Stimulated activated CD4-positive, alpha-beta T cell treated with anti-CD3 and anti-CD28 coated beads, TNF-alpha, amount 100 ng/mL, for 48 hours (primary cell): ENCODE measurements at regions not wholly inside any gene's neighbourhood (a gene's known extent, or its start where the extent isn't known, plus 50 kb on each side); places are given as distances from the start of the nearest gene placed in this dataset.

ENCODE experiments used
- DNase-seq, 3 donors: peaks; one replicate each; pipeline ENCODE4 v3.0.0-alpha.2; 2020; ENCODE audit warnings: low read depth in 3 of 3

DNA sequence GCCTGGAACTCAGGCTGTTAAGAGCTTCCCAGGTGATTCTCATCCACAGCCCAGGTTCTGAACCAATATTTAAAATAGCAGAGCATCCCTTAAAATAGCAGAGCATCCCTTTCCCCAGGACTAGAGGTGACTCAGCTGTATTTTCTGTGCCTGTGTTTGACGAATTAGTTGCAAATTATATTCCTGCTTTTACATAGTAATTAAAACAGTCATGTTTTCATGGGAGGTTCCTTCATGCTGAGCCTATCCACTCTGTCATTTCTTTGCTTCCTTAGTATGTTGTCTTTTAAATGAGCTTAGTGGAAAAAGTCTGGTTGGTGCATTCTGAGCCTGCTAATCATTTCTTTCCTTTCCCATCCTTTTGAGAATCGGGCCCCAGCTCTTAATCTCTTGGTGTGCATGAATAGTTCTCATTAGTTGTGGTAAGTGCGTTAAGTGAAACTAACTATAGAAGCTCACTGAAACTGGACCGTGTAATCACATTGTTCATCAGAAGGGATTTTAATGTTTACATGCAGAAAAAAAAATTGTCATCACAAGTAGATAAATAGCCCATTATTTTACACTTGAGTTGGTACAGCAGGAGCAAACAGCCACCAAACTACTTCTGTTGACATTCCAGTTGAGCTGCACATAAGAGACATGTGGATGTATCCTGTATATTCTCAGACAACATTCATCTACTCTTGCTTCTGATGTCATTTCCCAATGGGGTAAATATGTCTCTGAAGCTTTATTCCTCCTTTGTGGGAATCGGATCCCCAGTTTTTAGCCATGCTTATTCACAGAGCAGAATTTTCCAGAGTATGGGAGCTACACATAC lies 596.9 kb upstream of the WWC1 start:
- no peak for DNase-seq

DNA sequence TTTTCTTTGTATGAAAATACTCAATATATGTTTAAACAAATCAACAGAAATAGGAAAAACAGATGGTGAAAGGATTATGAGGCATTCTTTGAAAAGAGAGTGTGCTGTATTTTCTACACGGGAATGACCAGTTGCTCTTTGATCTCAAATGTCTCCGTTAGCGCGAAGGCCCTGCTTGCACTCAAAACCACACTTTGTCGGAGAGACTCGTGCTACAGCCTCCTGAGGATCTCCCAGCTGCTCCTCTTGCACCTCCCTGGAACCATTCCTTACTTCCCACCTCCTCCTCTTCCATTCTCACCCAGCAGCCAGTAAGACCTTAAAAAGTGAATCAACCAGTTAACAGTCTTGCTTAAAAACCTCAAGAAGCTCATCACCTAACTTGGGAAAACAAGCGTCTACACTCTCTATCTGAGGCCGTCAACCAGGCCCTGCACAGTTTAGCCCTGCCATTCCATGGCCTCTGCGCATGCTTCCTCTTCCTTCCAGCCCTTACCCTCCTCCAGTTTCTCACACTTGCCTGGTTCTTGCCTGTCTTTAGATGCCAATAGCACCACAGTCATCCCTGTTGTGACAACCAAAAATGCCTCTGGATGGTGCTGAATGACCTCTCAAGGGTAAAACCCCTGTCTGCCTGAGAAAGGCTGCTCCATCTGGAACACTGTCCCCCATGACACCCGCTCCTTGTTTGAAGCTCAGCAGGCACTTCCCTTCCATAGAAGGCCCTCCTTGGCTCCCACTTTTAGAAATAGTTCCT lies 594.7 kb upstream of the WWC1 start:
- no peak for DNase-seq

DNA sequence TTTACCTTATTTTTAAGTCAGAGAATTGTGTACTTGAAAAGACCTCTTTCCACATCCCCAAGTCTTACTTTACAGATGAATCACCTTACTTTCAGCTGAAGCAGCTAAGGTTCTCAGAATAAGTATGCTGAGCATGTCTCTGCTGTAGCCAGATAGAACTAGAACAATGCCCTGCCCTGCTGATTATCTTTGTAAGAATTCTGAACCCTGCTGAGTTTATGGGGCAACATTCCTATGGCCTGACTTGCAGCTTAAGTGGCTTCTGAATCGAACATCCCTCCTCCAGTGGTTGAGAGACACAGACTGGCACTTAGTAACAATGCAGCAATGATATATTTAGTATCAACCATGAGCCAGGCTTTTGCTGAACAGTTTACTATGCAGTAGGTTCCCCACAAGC lies 592.0 kb upstream of the WWC1 start:
- DNase-seq: no peak

DNA sequence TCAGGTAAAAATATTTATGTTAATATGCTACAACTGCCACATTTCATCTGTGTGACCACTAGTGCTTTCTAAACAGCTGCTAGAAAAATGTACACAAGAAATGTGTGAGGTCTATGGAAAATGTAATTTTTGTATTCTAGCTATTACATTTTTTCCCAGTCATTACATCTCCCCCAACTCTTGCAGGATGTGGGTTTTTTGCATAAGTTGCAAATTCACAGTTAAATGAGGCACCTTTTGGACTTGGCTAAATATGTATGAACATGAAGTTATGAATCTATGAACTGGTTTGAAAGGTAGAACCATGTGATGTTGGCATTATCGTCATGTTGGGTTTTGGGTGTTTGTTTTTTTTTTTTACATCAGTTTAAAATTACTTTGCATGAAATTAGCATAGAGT lies 590.4 kb upstream of the WWC1 start:
- DNase-seq: no peak

DNA sequence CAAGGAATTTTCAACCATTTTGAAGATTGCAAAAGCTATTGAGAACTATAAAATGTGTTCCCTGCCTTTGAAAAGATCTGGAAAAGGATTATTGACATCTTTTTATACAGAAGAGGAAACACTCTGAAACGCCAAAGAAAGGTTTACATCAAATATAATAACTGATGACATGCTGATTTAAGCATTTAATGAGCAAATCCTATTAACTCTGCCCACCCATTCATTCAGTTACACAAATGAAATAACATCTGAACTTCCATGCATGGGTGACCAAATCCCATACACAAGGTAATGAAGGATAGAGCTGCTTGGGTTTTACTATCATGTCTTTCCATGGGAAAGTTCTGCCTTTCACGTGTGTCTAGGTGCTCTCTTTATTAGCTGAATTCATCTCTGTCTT lies 589.4 kb upstream of the WWC1 start:
- DNase-seq: no peak

DNA sequence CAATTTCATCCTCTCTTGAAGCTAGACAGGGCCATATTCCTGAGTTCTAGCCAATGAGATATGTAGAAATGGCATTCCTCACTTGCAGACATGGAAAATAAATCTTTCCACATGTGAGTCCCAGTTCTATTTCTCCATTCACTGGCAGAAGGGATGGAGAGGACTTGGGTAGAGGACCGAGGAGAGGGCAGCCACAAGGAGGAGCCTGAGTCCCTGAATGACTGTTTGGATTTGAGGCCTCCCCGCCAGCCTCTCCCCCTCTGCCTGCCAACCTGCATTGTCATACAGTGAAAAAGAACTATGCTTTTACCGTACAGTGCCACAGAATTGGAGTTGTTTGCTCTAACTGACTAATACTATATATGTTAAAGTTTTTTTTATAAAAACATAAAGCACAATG lies 583.0 kb upstream of the WWC1 start:
- DNase-seq: no peak

DNA sequence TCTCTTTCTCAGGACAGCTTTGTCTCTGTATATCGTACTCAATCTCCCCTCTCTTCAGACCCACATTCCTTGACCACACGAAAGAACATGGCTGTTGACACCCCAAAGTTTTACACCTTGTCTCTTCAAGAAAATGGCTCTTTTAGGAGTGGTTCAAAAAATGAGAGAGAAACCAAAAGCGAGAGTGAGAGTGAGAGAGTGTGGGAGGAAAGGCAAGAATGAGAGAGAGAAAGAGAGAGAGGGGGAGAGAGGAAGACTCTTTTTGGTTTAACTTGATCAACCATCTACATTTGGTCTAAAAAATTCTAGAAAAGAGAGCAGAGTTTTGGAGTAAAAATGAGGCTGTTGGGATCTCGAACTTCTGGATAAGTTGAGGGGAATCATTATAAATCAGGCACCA lies 581.8 kb upstream of the WWC1 start:
- DNase-seq: no peak

DNA sequence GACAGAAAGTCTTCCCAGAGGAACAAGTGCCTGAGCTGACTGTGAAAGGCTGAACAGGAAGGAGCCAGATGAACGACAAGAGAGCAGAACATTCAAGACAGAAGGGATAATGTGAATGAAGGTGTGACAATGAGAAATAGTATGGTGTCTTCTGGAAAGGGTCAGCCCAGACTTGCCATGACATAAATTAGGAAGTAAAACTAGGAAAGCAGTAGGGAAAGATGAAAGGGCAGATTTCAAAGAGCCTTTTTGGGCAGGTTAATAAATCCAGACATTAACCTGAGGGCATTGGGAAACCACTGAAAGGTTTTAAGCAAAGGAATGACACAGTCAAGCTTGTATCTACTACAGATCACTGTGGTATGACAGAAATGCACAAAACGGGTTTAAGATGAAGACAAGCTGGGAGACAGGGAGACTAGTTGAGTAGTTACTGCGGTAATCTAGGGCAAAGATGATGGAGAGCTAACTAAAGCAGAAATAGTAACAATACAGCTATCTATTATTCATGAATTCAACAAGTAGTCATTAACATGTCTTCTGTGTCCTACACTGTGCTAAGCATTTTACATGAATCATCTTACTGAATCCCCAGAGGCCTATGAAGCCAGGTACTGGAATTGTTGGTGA lies 580.9 kb upstream of the WWC1 start:
- DNase-seq: no peak

DNA sequence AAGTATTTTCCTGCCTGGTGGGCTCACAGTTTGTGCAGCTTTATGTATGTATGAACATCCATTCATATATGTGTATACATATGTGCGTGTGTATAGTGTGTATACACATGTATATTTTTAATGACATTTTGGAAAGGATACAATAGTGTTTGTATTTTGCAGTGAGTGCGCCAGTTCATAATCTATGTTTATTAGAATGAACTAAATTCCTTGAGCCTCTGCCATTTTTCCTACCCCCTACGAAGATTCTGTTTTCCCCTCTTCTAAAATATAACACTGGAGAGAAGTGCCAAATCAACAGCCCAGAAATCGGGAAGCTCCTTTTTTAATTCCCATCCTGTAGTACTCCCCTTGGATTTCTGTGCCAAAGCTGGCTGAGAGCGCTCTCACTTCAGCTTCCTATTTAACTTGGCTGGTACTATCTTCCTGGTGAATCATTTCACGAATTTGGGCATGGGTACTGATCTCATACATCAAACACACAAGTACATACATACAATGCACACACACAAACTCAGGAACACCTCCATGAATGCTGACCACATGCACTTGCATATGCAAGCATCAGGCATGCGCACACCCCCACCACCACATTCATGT lies 578.4 kb upstream of the WWC1 start:
- DNase-seq: no peak

DNA sequence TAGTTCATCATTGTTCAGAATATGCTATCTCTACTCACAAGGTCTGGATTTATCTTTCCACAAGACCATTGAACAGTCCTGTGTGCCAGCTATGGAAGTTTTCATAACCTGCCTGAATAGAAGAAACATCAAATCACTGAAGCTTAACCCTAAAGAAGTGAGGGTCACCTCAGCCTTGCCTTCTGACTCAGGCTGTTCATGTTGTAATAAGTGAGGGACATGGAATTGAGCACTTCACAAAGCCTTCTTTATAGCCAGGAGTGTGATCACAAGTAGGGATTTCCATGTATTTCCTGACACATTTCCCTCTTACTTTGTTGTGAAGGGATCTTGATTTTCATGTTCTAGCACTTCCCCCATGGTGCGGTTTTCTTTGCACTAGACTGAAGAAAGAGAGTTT lies 577.5 kb upstream of the WWC1 start:
- no peak for DNase-seq

DNA sequence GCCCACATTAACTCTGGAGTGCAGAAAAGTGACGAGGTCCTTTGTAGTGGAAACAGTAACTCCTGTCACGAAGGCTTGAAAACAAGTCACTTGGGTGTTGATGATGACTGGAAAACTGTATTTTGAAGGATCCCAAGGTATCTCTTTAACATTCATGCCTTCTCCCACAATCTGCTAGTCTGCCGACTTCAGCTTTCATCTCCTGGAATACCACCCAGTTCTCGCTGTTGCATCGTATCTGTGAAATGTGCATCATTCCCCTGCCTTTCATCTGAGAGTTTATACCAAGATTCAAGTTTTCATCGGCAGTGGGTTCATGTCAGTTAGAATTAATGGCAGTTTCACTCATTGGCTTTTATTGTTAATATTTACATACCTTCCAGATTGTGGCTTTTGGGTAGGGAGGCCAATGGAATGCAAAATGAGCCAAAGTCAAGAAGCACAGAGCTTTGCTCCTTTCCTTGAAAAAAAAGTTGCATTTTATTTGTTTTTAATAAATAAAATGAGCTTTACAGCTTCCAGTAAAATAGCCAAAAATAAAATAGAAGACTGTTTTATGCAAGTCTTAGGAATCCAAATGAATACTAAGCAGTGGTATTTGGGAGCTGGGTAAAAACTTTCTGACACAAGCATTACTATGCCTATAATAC lies 575.2 kb upstream of the WWC1 start:
- DNase-seq: no peak

DNA sequence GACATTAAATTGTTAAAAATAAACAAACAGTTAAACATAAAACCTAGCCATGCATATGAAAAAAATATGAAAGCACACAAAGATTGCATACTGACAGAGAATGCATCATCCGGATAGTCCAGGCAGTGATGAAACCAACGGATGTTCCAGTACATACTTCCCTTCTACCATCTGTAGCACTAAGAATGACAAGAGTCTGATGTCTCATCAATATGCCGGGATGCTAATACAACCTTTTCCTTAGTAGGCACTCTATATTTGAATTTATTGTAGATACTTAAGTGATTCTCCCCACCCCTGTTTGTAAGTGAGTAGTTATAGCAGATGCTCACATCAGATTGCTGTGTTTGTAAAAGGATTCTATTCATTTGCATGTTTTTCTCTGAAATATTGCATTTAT lies 571.2 kb upstream of the WWC1 start:
- DNase-seq: no peak

DNA sequence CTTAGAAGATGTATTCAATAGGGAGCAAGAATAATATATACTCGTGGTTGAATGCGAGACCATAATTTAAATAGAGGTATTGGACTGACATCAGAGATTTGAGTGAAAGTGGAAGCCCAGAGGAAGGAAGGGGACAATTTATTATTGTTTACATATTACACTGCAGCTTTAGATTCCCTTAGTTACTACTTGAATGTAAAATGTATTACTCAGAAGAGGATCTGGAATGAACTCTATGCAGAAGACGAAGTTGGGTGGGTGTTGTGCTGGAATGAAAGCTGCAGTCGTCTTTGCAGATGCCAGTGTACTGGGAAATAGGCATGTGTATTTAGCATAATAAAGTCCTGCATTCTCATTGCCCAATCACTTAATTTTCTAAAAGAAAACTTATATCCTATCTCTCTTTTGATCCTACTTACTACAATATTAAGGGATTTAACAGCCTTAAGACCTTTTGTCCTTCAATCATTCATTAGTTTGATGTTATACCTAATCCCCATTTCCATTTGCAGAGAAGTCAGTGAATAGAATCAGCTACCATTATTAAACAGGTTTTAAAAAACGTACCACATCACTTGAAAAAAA lies 570.7 kb upstream of the WWC1 start:
- DNase-seq: no peak

DNA sequence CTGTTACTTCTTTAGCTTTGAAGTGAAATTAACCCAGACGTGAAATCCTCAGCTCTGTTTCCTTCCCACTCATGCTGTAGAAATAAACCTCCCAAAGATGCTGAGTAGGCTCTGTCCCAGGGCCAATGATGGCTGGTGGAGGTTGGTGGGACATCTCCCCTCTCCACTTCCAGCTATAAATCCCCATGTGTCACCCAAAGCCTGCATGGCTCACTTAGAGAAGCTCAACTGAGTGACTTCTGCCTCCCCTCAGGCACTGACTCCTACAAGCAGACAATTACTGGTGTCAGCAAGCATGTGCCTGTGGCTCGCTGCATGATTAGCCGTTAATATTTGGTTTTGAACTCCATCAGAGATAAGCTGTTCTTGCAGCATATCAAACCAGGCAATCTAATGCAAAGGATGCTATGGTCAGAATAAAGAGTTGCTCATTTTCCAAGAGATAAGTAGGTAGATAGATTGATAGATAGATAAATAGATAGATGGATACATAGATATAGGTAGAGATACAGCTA lies 569.5 kb upstream of the WWC1 start:
- DNase-seq: no peak

DNA sequence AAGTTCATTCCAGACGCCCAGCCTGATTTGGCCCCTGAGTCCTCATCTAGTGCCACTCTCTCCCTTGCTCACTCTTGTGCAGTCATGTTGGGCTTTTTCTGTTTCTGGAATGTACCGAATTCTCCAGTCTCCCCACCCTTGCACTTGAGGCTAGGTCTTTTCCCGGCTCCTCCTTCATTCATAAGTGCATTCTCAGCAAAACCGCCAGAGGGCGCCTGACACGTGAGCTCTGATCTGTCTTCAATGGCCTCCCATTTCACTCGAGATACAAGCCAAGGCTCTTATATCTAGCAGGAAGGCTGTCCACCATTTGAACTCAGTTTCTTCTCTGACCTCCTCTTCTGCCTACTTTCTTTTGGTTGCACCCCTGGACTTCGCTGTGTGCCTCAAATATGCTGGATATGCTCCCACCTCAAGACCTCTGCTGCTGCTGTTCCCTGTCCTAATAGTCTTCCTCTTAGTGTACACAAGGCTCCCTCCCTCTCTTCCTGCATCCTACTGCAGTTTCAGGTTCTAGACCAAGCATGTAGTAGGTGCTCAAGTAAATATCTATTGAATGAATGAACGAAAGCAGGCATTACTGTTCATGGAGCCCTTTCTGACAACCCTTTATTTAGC lies 568.1 kb upstream of the WWC1 start:
- peak; percentile 9 to 56 (median 27) for DNase-seq

DNA sequence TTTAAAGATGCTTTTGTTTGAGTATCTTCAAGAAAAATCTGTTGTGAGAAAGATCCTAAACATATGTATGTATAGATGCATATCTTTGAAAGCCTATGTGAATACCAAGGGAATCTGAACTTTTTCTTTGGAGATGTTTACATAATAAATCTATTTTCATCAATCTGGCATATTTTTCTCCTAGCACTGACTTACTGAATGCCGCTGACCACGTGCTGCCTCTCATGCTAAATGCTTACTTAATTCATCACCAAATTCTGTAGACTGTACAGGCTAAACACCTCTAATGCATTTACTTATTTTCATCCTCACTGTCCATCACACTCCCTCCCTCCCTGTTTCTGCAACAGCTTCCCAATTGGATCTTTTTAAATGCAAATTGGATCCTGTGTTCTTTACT lies 566.2 kb upstream of the WWC1 start:
- no peak for DNase-seq

DNA sequence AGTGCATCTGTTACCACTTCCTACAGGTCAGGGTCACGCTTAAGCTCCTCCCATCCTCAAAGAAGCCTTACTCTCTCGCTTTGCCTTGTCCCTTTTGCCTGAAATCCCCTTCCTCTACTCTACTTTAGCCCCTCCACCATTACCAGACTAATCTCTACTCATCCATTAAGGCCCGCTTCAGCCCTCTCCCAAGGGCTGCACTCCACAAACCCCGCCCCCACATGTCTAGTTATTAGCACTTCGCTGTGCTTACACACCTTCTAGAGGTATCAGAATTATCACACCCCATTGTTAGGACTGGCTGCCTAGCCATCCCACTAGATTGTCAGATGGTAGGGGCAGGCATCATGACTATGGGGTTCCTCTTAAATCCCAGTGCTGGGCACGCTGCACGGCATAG lies 565.7 kb upstream of the WWC1 start:
- no peak for DNase-seq

DNA sequence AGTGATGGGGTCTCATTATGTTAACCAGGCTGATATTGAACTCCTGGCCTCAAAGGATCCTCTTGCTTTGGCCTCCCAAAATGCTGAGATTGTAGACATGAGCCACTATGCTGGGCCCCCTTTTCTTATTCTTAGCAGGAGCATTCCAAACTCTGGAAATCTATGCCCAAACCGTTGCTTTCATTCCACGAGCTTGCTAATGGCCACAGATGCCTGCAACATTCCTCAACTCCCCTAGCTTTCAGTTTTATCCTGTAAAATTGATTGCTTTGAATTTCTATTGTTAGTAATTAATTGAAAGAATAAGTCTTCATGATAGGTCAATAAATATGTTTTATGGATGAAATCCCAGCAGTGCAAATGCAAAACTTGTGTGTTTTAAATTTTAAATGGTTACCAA lies 564.8 kb upstream of the WWC1 start:
- DNase-seq: no peak

DNA sequence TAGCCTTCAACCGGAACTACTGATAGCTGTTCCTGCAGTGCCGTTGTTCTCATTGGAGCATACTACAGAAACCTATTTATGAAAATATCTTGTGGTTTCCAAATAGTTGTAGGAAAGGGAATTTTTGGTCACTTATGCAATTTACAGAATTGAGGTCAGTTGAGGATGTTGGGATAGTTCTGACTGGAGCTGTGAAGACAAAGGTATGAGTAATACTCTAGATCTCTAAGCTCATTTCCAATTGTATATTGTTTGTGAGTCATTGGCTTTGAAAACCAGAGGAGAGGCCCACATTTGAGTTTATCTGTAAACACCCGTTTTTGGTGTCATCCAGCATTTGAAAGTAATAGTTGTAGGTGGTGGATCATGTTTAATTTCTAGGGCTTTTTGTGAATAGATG lies 561.3 kb upstream of the WWC1 start:
- DNase-seq: no peak

DNA sequence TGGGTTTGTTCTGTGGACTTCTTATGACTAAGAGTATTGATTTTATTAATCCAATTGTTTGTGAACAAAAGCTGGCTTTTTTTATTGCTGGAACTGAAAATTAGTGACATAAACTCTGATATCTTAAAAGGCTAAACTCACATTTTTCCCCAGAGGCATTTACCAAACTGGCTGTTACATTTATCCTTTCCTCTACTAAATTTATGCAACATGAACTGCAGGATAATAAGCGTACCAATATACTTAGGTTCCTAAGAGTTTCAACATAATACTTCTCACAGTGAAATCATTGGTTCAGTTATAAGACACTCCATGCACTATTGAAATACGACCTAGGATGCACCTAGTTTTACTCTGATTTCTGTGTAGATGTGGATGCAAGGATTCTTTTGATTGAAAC lies 560.8 kb upstream of the WWC1 start:
- no peak for DNase-seq

DNA sequence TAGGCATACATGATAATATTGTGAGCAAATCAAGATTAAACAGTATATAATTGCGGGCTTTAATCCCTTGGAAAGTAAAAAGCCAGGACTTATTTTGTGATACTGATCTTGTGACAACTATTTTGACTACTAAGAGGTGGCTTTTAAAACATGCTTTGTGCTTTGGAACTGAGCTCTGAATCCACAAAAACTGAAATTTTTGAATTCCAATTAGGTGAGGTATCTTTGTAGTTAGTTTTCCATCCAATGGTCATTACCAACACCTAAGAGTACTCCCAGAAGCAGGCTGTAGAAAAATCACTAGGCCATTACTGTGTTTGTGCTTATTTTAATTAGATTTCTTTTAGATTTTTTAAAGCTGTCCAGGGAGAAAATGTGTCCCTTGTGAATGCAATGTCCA lies 559.5 kb upstream of the WWC1 start:
- no peak for DNase-seq
